Keratinocyte (primary cell): ENCODE measurements at regions not wholly inside any gene's neighbourhood (a gene's known extent, or its start where the extent isn't known, plus 50 kb on each side); places are given as distances from the start of the nearest gene placed in this dataset.

Source experiments
- DNase-seq: peaks from one replicate; pipeline ENCODE4 v3.0.0-alpha.2; 2011; ENCODE audit warnings: low read depth, missing footprints, low spot score
- FAIRE-seq: peaks from 2 replicates; lab custom pipeline; 2011; peaks lifted over from hg19 to GRCh38; lab: Jason Lieb, UNC
- H2AFZ ChIP-seq: 2 replicates; pipeline ENCODE4 v1.6.0; 2012; ENCODE audit warnings: low read length, control low read depth, inconsistent platforms; ENCODE audit not compliant: control insufficient read depth
- H3K27ac ChIP-seq: 2 replicates; pipeline ENCODE4 v1.5.1; 2011; ENCODE audit warnings: low read length; ENCODE audit not compliant: control insufficient read depth, insufficient read depth
- H3K27me3 ChIP-seq: 3 replicates; pipeline ENCODE4 v1.6.0; 2011; ENCODE audit warnings: low read length; ENCODE audit not compliant: control insufficient read depth, insufficient read depth; ENCODE audit errors: extremely low read depth
- H3K36me3 ChIP-seq, 2 experiments: 2 replicates in 1 of 2; 3 replicates in 1 of 2; pipeline ENCODE4 v1.5.1; 2011; ENCODE audit warnings: low read length in 2 of 2, mild to moderate bottlenecking in 1 of 2; ENCODE audit not compliant: control insufficient read depth in 2 of 2, insufficient read depth in 2 of 2; ENCODE audit errors: extremely low read depth in 1 of 2
- H3K4me1 ChIP-seq: 3 replicates; pipeline ENCODE4 v1.5.1; 2011; ENCODE audit warnings: low read length; ENCODE audit not compliant: control insufficient read depth, insufficient read depth; ENCODE audit errors: extremely low read depth
- H3K4me2 ChIP-seq: 3 replicates; pipeline ENCODE4 v1.6.0; 2011; ENCODE audit warnings: low read depth, low read length; ENCODE audit not compliant: control insufficient read depth, insufficient read depth; ENCODE audit errors: extremely low read depth
- H3K4me3 ChIP-seq, 3 experiments: fragments of 200-600 bp in 1 of 3; sonication (generic) in 1 of 3; 2 replicates in 2 of 3; 3 replicates in 1 of 3; pipeline ENCODE4 v1.5.1; 2011 to 2016; ENCODE audit warnings: low read length in 3 of 3, mild to moderate bottlenecking in 3 of 3, control low read depth in 2 of 3, inconsistent platforms in 1 of 3, low read depth in 1 of 3, mixed read lengths in 1 of 3, mixed run types in 1 of 3, moderate library complexity in 1 of 3; ENCODE audit not compliant: control insufficient read depth in 2 of 3, insufficient read depth in 2 of 3; ENCODE audit errors: extremely low read depth in 1 of 3
- H3K79me2 ChIP-seq: 2 replicates; pipeline ENCODE4 v1.6.0; 2012; ENCODE audit warnings: low read length; ENCODE audit not compliant: control insufficient read depth, insufficient read depth
- H3K9ac ChIP-seq: 3 replicates; pipeline ENCODE4 v1.6.0; 2011; ENCODE audit warnings: low read length; ENCODE audit not compliant: control insufficient read depth, insufficient read depth; ENCODE audit errors: extremely low read depth
- H3K9me1 ChIP-seq: 3 replicates; pipeline ENCODE4 v1.6.0; 2011; ENCODE audit warnings: low read length; ENCODE audit not compliant: control insufficient read depth, insufficient read depth; ENCODE audit errors: extremely low read depth
- H3K9me3 ChIP-seq: 2 replicates; pipeline ENCODE4 v1.5.1; 2012; ENCODE audit warnings: low read depth, low read length; ENCODE audit not compliant: control insufficient read depth
- H4K20me1 ChIP-seq: 3 replicates; pipeline ENCODE4 v1.6.0; 2011; ENCODE audit warnings: low read length; ENCODE audit not compliant: control insufficient read depth, insufficient read depth; ENCODE audit errors: extremely low read depth
- CTCF ChIP-seq, 3 experiments: IDR thresholded peaks in 1 of 3; conservative IDR thresholded peaks in 1 of 3; optimal IDR thresholded peaks in 1 of 3; 2 replicates in 2 of 3; 3 replicates in 1 of 3; pipeline versions ENCODE3 to v1.5.1; 2011; ENCODE audit warnings: low read length in 3 of 3, mild to moderate bottlenecking in 3 of 3, moderate library complexity in 2 of 3, control low read depth in 1 of 3, inconsistent platforms in 1 of 3; ENCODE audit not compliant: insufficient read depth in 2 of 3; ENCODE audit errors: extremely low read depth in 1 of 3
- EZH2 ChIP-seq: IDR thresholded peaks from one replicate; pipeline ENCODE4 v1.6.1; 2012; ENCODE audit warnings: inconsistent platforms, mild to moderate bottlenecking, low read length, moderate library complexity
- dilution Hi-C: fragments of 300-500 bp; cut with MboI; formaldehyde crosslinking; loops from one replicate; pipeline ENCODE4 v1.7.0; 2020; ENCODE audit warnings: low sequenced_read_pairs; ENCODE audit not compliant: extremely low pct_ligation_motif_present

GRCh38 chr6:126172131-126172530 is 167.8 kb upstream of the CENPW start:
- no peak overlapping the region for H3K4me2 ChIP-seq
- H2AFZ ChIP-seq: no peak overlapping the region
- FAIRE-seq (no peak), DNase-seq (no peak)
- H3K36me3 ChIP-seq: no peaks in the 10 kb centered on the region
- no peak overlapping the region for H3K4me3 ChIP-seq
- H3K9me1 ChIP-seq: no peaks in the 10 kb centered on the region
- H3K79me2 ChIP-seq: no peaks in the 10 kb centered on the region
- no peaks in the 10 kb centered on the region for H4K20me1 ChIP-seq
- H3K27me3 ChIP-seq: no peaks in the 10 kb centered on the region
- TF ChIP-seq CTCF (optimal IDR thresholded peaks at IDR 0.05 in 1 of 3, IDR thresholded peaks at IDR 0.05 in 1 of 3, conservative IDR thresholded peaks at IDR 0.05 in 1 of 3; ENCODE audit: extremely low read depth in 1 of 3, insufficient read depth in 2 of 3, low read length in 3 of 3): no peak
- no peak for TF ChIP-seq EZH2
- dilution Hi-C loops: no loop called here
- H3K9me3 ChIP-seq: no peaks in the 10 kb centered on the region
- no peaks in the 10 kb centered on the region for H3K4me1 ChIP-seq
- H3K27ac ChIP-seq: no peak overlapping the region
- no peak overlapping the region for H3K9ac ChIP-seq

DNA sequence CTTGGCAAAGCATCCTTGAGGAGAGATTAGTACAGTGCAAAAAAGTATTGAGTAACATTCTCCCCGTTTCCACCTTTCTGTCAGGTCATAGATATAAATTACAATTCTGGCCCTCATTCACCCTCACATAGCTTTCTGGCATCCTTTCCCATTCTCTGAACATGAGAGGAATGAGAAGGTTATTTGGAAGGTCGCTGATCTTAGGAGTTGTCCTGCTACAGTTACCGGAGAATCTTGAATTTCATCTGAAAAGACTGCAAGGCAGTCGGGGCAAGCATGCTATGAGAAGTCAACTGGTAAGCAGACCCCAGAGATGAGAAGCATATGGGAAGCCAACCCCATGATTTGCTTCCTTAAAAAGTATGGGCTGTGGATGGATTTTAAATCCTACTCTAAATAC is 166.7 kb upstream of the CENPW start:
- no peak overlapping the region for H2AFZ ChIP-seq
- no peak overlapping the region for H3K9ac ChIP-seq
- H3K4me3 ChIP-seq: no peak overlapping the region
- H3K27me3 ChIP-seq: no peaks in the 10 kb centered on the region
- DNase-seq (no peak), FAIRE-seq (no peak)
- dilution Hi-C loops: no loop called here
- H3K36me3 ChIP-seq: no peaks in the 10 kb centered on the region
- H3K4me1 ChIP-seq: no peaks in the 10 kb centered on the region
- TF ChIP-seq CTCF (optimal IDR thresholded peaks at IDR 0.05 in 1 of 3, IDR thresholded peaks at IDR 0.05 in 1 of 3, conservative IDR thresholded peaks at IDR 0.05 in 1 of 3; ENCODE audit: extremely low read depth in 1 of 3, insufficient read depth in 2 of 3, low read length in 3 of 3): no peak
- no peak for TF ChIP-seq EZH2
- H3K9me3 ChIP-seq: no peaks in the 10 kb centered on the region
- H3K9me1 ChIP-seq: no peaks in the 10 kb centered on the region
- no peak overlapping the region for H3K27ac ChIP-seq
- no peak overlapping the region for H3K4me2 ChIP-seq
- H3K79me2 ChIP-seq: no peaks in the 10 kb centered on the region
- no peaks in the 10 kb centered on the region for H4K20me1 ChIP-seq
